SJSA1 (cell line): ENCODE measurements at regions not wholly inside any gene's neighbourhood (a gene's known extent, or its start where the extent isn't known, plus 50 kb on each side); places are given as distances from the start of the nearest gene placed in this dataset.

Source experiments
- DNase-seq, 2 experiments: peaks; one replicate each; pipeline ENCODE4 v3.0.0-alpha.2; 2015 to 2020; ENCODE audit warnings: low spot score in 2 of 2, low read depth in 1 of 2
- H3K27ac ChIP-seq: fragments of 250-450 bp; sonication (Bioruptor Pico); 2 replicates; pipeline ENCODE4 v1.5.1; 2020; ENCODE audit warnings: mild to moderate bottlenecking, moderate library complexity
- H3K27me3 ChIP-seq: fragments of 250-450 bp; sonication (Bioruptor Pico); replicated peaks from 2 replicates; pipeline ENCODE4 v1.5.1; 2020; ENCODE audit warnings: mild to moderate bottlenecking, moderate library complexity
- H3K36me3 ChIP-seq: fragments of 250-450 bp; sonication (Bioruptor Pico); 2 replicates; pipeline ENCODE4 v1.5.1; 2020; ENCODE audit warnings: mild to moderate bottlenecking
- H3K4me1 ChIP-seq: fragments of 250-450 bp; sonication (Bioruptor Pico); replicated peaks from 2 replicates; pipeline ENCODE4 v1.6.1; 2021; ENCODE audit warnings: mild to moderate bottlenecking
- H3K4me3 ChIP-seq: fragments of 250-450 bp; sonication (Bioruptor Pico); 2 replicates; pipeline ENCODE4 v1.5.1; 2020; ENCODE audit warnings: mild to moderate bottlenecking
- H3K9me3 ChIP-seq: fragments of 250-450 bp; sonication (Bioruptor Pico); replicated peaks from 2 replicates; pipeline ENCODE4 v1.5.1; 2020; ENCODE audit warnings: mild to moderate bottlenecking

GRCh38 chr10:61835069-61835945, 66.2 kb upstream of the ARID5B start:
- Histone ChIP-seq H3K27me3 (no peaks in the 10 kb centered on the region), H3K4me1 (peaks cover 33% of the 10 kb centered on the region), H3K9me3 (no peaks in the 10 kb centered on the region), H3K4me3 (no peak overlapping the region), H3K36me3 (no peaks in the 10 kb centered on the region), H3K27ac (peak overlapping the region; percentile 87)
- peak in 1 of 2 experiments; percentile 71 for DNase-seq

- no peak overlapping the region for H3K4me3 ChIP-seq
- peak in 1 of 2 experiments; percentile 72 for DNase-seq
- H3K27ac ChIP-seq, result peak overlapping the region; percentile 87
- H3K4me1 ChIP-seq, result peaks cover 33% of the 10 kb centered on the region
- H3K36me3 ChIP-seq, result no peaks in the 10 kb centered on the region
- H3K27me3 ChIP-seq, result no peaks in the 10 kb centered on the region
- H3K9me3 ChIP-seq, result no peaks in the 10 kb centered on the region
Observed at GRCh38 chr10:61835946-61836887, 65.3 kb upstream of the ARID5B start.

GRCh38 chr10:61836888-61837754, 64.4 kb upstream of the ARID5B start:
- peak overlapping the region; percentile 87 for H3K27ac ChIP-seq
- DNase-seq, result peak in 1 of 2 experiments; percentile 85
- H3K27me3 ChIP-seq, result no peaks in the 10 kb centered on the region
- H3K4me3 ChIP-seq, result no peak overlapping the region
- H3K4me1 ChIP-seq, result peaks cover 41% of the 10 kb centered on the region
- H3K36me3 ChIP-seq, result no peaks in the 10 kb centered on the region
- no peaks in the 10 kb centered on the region for H3K9me3 ChIP-seq

- peak in 1 of 2 experiments; percentile 52 for DNase-seq
- H3K27ac ChIP-seq, result peak overlapping the region; percentile 87
Observed at GRCh38 chr10:61837755-61838171, 63.7 kb upstream of the ARID5B start.

GRCh38 chr10:61839916-61840315, 61.6 kb upstream of the ARID5B start:
- Histone ChIP-seq H3K9me3 (no peaks in the 10 kb centered on the region), H3K36me3 (no peaks in the 10 kb centered on the region), H3K27ac (no peak overlapping the region), H3K4me3 (no peak overlapping the region), H3K4me1 (peaks cover 56% of the 10 kb centered on the region), H3K27me3 (no peaks in the 10 kb centered on the region)
- no peak for DNase-seq

More at GRCh38 chr10:61837755-61838171, 63.7 kb upstream of the ARID5B start:
- peaks cover 47% of the 10 kb centered on the region for H3K4me1 ChIP-seq
- H3K4me3 ChIP-seq, result no peak overlapping the region
- no peaks in the 10 kb centered on the region for H3K27me3 ChIP-seq
- no peaks in the 10 kb centered on the region for H3K9me3 ChIP-seq
- no peaks in the 10 kb centered on the region for H3K36me3 ChIP-seq

GRCh38 chr10:61840403-61840802, 61.1 kb upstream of the ARID5B start:
- peaks cover 51% of the 10 kb centered on the region for H3K4me1 ChIP-seq
- no peaks in the 10 kb centered on the region for H3K27me3 ChIP-seq
- no peaks in the 10 kb centered on the region for H3K36me3 ChIP-seq
- H3K27ac ChIP-seq, result no peak overlapping the region
- no peaks in the 10 kb centered on the region for H3K9me3 ChIP-seq
- no peak for DNase-seq
- no peak overlapping the region for H3K4me3 ChIP-seq

GRCh38 chr10:61841338-61841875, 60.1 kb upstream of the ARID5B start:
- DNase-seq, result no peak

GRCh38 chr10:61842755-61843497, 58.6 kb upstream of the ARID5B start:
- Histone ChIP-seq H3K27me3 (no peaks in the 10 kb centered on the region), H3K9me3 (no peaks in the 10 kb centered on the region), H3K36me3 (no peaks in the 10 kb centered on the region), H3K4me1 (peaks cover 36% of the 10 kb centered on the region), H3K4me3 (no peak overlapping the region), H3K27ac (peak overlapping the region; percentile 67)
- DNase-seq, result peak in 1 of 2 experiments; percentile 65

More at GRCh38 chr10:61841338-61841875, 60.1 kb upstream of the ARID5B start:
- Histone ChIP-seq H3K27ac (no peak overlapping the region), H3K36me3 (no peaks in the 10 kb centered on the region), H3K4me3 (no peak overlapping the region), H3K27me3 (no peaks in the 10 kb centered on the region), H3K9me3 (no peaks in the 10 kb centered on the region), H3K4me1 (peaks cover 41% of the 10 kb centered on the region)

GRCh38 chr10:61844116-61844822, 57.2 kb upstream of the ARID5B start:
- Histone ChIP-seq H3K9me3 (no peaks in the 10 kb centered on the region), H3K27me3 (no peaks in the 10 kb centered on the region), H3K4me3 (no peak overlapping the region), H3K27ac (no peak overlapping the region), H3K36me3 (no peaks in the 10 kb centered on the region), H3K4me1 (peaks cover 30% of the 10 kb centered on the region)
- no peak for DNase-seq

GRCh38 chr10:61845196-61845949, 56.1 kb upstream of the ARID5B start:
- Histone ChIP-seq H3K4me1 (peaks cover 30% of the 10 kb centered on the region), H3K27ac (no peak overlapping the region), H3K36me3 (no peaks in the 10 kb centered on the region), H3K27me3 (no peaks in the 10 kb centered on the region), H3K9me3 (no peaks in the 10 kb centered on the region), H3K4me3 (no peak overlapping the region)
- DNase-seq, result no peak

- H3K27me3 ChIP-seq, result no peaks in the 10 kb centered on the region
- no peak for DNase-seq
- H3K9me3 ChIP-seq, result no peaks in the 10 kb centered on the region
Observed at GRCh38 chr10:61845950-61846268, 55.6 kb upstream of the ARID5B start.

More at GRCh38 chr10:61845950-61846268, 55.6 kb upstream of the ARID5B start:
- no peak overlapping the region for H3K27ac ChIP-seq
- no peaks in the 10 kb centered on the region for H3K36me3 ChIP-seq
- peaks cover 30% of the 10 kb centered on the region for H3K4me1 ChIP-seq
- no peak overlapping the region for H3K4me3 ChIP-seq
